ENCODE measurements at regions not wholly inside any gene's neighbourhood (a gene's known extent, or its start where the extent isn't known, plus 50 kb on each side); places are given as distances from the start of the nearest gene placed in this dataset.

DNA sequence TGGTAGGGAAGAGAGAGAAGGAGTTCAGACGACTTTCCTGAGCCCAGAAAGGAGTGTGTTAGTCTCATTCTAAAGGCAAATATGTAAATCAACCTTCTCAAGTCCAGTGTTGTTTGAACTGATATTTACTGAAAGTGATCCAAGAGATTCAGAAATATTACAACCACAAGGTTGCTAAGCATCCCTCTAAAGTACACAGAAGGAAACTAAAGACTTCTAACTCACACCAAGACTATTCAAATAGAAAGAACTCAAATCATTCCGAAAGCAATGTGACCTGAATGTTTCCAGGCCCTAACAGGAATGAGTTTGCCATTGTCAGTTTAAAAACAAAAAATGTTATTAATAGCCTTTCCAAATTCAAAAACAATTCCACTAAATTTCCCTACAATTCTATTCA, 56.9 kb upstream of the VGLL3 start:
- TF ChIP-seq EZH2 (IDR thresholded peaks at IDR 0.05; ENCODE audit: low read depth, low read length, severe bottlenecking) (no peak), GABPA (IDR thresholded peaks at IDR 0.05; ENCODE audit: borderline replicate concordance, insufficient read depth, low read length) (no peak), EP300 (IDR thresholded peaks at IDR 0.05; ENCODE audit: borderline replicate concordance in 1 of 2, low read depth in 2 of 2, low read length in 2 of 2) (no peak), SP4 (IDR thresholded peaks at IDR 0.05; ENCODE audit: low read length) (no peak), YY1 (IDR thresholded peaks at IDR 0.05; ENCODE audit: low read depth, low read length) (no peak), SUZ12 (IDR thresholded peaks at IDR 0.05; ENCODE audit: low read length) (no peak), FOSL1 (IDR thresholded peaks at IDR 0.05; ENCODE audit: insufficient read depth, low read depth, low read length) (no peak), RXRA (IDR thresholded peaks at IDR 0.05; ENCODE audit: insufficient read depth, low read depth, low read length) (no peak), TBP (IDR thresholded peaks at IDR 0.05; ENCODE audit: low read depth, low read length) (no peak), POLR2A (IDR thresholded peaks at IDR 0.05; ENCODE audit: control extremely low read depth in 1 of 2, low read depth in 2 of 2, low read length in 2 of 2) (no peak), POLR2AphosphoS5 (IDR thresholded peaks at IDR 0.05; ENCODE audit: low read depth, low read length) (no peak), JUND (IDR thresholded peaks at IDR 0.05; ENCODE audit: low read length) (no peak)
- TF ChIP-seq, protein P1, sequence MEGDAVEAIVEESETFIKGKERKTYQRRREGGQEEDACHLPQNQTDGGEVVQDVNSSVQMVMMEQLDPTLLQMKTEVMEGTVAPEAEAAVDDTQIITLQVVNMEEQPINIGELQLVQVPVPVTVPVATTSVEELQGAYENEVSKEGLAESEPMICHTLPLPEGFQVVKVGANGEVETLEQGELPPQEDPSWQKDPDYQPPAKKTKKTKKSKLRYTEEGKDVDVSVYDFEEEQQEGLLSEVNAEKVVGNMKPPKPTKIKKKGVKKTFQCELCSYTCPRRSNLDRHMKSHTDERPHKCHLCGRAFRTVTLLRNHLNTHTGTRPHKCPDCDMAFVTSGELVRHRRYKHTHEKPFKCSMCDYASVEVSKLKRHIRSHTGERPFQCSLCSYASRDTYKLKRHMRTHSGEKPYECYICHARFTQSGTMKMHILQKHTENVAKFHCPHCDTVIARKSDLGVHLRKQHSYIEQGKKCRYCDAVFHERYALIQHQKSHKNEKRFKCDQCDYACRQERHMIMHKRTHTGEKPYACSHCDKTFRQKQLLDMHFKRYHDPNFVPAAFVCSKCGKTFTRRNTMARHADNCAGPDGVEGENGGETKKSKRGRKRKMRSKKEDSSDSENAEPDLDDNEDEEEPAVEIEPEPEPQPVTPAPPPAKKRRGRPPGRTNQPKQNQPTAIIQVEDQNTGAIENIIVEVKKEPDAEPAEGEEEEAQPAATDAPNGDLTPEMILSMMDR (IDR thresholded peaks at IDR 0.05; ENCODE audit: control extremely low read depth in 1 of 3, insufficient read depth in 1 of 3, low read depth in 1 of 3, low read length in 3 of 3): no peak
- TF ChIP-seq, protein P2, sequence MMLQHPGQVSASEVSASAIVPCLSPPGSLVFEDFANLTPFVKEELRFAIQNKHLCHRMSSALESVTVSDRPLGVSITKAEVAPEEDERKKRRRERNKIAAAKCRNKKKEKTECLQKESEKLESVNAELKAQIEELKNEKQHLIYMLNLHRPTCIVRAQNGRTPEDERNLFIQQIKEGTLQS (IDR thresholded peaks at IDR 0.05; ENCODE audit: insufficient read depth, low read depth, low read length): no peak

Data from H1 (cell line).